ENCODE measurements at regions not wholly inside any gene's neighbourhood (a gene's known extent, or its start where the extent isn't known, plus 50 kb on each side); places are given as distances from the start of the nearest gene placed in this dataset.
"Not testable (repeated sequence)": the region's sequence is repeated elsewhere in the genome, so short reads cannot be mapped to it uniquely, and the experiment has no call there.

DNA sequence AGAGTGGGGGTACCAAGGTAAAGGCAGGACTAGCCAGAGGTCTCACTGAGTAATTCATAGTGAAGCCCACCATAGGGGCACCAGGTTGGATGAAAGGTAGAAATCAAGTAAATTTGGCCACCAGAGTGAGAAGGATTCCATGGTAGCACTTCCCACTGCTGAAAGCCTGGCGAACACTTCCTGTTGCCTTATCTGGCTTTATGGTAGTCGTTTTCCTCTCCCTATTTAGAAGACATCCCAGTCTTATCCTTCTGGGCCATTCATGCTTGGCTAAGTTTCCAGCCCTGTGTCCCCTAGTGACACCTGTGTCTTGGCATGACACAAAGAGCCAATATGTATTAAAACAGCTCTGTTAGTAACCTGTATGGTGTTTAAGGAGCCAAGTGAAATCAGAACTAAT, 74.3 kb upstream of the SIPA1L2 start:
- ATAC-seq (no peak), DNase-seq (no peak)
- Mint-ChIP-seq H3K4me3 (no peak overlapping the region), H3K36me3 (ENCODE audit: low read depth) (no peaks in the 10 kb centered on the region), H3K4me1 (peaks cover 8% of the 10 kb centered on the region), H3K9me3 (peaks cover 4% of the 10 kb centered on the region), H3K27me3 (peaks cover 3% of the 10 kb centered on the region), H3K27ac (no peak overlapping the region)

DNA sequence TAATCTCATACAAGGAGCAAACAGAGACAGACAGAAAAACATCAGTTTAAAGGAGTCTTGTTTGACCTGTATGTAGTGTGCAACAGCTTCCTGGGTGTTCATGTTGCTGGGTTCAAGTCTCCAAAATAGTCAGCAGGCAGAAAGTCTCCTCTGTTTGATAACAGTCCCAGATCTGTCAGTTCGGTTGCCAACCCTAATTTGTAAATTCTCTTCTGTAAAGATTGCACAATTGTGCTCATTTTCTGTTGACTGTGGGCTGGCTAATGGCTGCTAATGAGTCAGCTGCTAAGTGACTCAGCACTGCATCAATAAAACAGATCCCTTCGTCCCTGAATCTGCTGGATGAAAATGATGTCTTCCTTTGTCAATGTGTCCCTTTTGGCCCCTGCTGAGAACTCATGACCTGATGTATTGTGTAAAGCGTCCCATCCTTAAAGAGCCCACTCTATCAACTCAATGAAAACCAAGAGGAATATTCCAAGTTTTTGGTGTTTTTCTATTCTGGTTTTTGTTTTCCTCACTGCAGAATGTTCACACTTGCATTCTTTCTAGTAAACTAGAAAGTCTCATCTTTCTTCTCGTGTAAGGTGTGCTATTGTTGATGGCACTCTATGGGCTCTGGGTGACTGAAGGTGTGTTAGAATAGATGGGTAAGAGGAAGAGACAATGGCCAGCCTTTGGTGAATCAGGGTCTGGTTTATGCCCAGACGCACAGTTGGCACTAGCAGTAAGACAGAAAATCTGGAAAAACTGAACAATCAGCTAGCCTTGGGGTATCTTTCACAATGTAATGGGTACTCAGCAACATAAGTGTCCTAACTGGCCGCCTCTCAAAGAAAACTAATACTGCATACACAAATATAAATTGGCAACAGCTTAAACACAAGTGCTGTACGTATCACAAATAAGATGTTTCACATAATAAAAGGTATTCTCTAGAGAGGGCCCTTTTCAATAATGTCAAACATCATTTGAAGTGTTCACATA, 75.1 kb upstream of the SIPA1L2 start:
- H3K4me3 Mint-ChIP-seq, result no peak overlapping the region
- no peak for ATAC-seq
- H3K27me3 Mint-ChIP-seq, result peaks cover 3% of the 10 kb centered on the region
- DNase-seq, result no peak
- peaks cover 4% of the 10 kb centered on the region for H3K9me3 Mint-ChIP-seq
- peaks cover 8% of the 10 kb centered on the region for H3K4me1 Mint-ChIP-seq
- H3K36me3 Mint-ChIP-seq (ENCODE audit: low read depth), result no peaks in the 10 kb centered on the region
- H3K27ac Mint-ChIP-seq, result no peak overlapping the region

DNA sequence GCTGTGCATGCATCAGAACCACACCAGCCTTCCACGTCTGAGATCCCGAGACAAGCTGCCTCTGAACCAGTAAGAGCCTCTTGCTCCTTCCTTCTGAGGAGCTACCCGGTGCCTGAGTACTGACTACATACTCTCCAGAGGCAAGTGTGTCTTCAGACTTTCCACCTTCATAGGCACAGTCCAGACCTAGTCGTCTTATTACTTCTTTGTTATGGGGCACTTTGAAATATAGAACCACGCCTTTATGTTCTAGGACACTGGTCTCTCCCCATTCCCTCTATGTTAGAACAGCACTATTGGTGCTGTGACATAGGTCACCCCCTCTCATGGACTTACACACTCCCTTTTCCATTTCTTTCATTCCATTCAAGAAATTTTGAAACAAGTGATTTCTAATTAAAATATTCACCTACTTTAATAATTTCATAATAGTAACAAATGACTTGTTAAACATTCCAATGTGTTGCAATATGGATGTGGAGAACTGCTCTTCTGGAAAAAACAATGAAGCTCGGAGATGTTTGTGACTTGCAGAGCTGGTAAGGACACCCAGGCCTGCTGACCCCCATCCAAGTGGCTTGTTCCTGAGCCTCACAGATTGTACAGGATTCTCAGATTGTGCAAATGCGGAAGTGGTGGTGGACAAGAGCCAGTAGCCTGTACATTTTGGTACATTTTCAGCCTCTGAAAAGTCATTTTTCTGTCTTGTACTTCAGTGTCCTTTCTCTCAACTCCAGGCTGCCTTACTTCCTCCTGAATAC, 76.1 kb upstream of the SIPA1L2 start:
- Mint-ChIP-seq H3K27me3 (peaks cover 3% of the 10 kb centered on the region), H3K36me3 (ENCODE audit: low read depth) (no peaks in the 10 kb centered on the region), H3K27ac (no peak overlapping the region), H3K4me1 (peaks cover 8% of the 10 kb centered on the region), H3K4me3 (no peak overlapping the region), H3K9me3 (peaks cover 4% of the 10 kb centered on the region)
- DNase-seq (no peak), ATAC-seq (no peak)

DNA sequence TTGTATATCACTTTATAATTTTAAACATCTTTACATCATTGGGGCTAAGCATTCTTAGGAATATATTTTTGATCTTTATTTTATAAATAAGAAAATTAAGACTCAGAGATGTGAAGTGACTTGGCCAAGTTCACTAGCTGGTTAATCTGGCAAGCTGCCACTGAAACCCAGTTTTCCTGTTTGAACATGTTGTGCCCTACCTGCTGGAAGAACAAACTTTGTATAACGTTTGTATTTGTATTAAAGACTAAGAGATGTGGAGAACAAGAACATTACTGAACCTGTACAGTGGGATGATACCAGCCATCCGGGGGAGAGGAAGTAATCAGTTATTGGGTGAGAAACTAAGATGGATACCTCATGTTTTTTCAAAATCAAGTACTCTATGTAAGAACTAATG, 77.2 kb upstream of the SIPA1L2 start:
- ATAC-seq, result no peak
- Mint-ChIP-seq H3K27ac (no peak overlapping the region), H3K4me1 (peaks cover 8% of the 10 kb centered on the region), H3K36me3 (ENCODE audit: low read depth) (no peaks in the 10 kb centered on the region), H3K4me3 (no peak overlapping the region), H3K27me3 (no peaks in the 10 kb centered on the region), H3K9me3 (no peaks in the 10 kb centered on the region)
- no peak for DNase-seq

DNA sequence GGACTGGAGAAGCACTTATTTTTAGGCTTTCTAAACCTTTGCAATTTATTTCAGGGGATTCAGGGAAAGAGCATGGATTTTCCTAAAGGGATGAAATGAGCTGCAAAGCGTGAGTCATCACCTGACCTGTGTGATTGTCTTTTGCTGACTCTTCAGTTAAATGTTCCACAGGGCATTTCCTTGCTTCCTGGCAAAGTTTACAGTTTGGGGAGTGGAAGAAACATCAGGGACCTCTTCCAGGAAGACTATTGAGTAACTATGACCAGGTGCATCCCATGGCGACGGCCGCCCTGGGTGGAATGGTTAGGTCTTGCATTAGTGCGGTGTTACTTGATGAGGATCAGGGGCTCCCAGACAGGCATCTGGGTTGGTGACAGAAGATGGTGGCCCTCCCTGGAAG, 79.5 kb upstream of the SIPA1L2 start:
- ATAC-seq, result no peak
- Mint-ChIP-seq H3K4me1 (peaks cover 7% of the 10 kb centered on the region), H3K27ac (no peak overlapping the region), H3K36me3 (ENCODE audit: low read depth) (no peaks in the 10 kb centered on the region), H3K9me3 (peaks cover 6% of the 10 kb centered on the region), H3K27me3 (no peaks in the 10 kb centered on the region), H3K4me3 (no peak overlapping the region)
- no peak for DNase-seq

DNA sequence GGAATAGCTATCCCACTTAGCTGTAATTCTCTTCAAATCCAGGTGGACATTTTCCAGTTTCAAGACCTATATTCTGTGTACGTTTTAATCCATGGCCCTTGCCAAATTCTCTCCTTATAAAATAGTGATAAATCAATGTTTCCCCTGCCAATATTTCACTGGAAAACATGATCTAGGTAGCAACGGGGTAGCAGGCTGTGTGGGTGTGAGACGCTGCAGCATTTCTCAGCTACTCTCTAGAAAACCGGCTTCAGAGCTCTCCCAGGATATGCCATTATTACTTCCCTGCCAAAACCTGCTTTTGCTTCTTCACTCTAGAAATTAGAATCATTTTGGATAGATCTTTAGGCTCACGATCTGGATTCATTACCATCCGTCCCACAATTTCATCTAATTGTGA, 82.1 kb upstream of the SIPA1L2 start:
- Mint-ChIP-seq H3K4me3 (no peak overlapping the region), H3K27ac (no peak overlapping the region), H3K27me3 (no peaks in the 10 kb centered on the region), H3K36me3 (ENCODE audit: low read depth) (no peaks in the 10 kb centered on the region), H3K9me3 (peaks cover 8% of the 10 kb centered on the region), H3K4me1 (no peaks in the 10 kb centered on the region)
- no peak for DNase-seq
- ATAC-seq, result no peak

DNA sequence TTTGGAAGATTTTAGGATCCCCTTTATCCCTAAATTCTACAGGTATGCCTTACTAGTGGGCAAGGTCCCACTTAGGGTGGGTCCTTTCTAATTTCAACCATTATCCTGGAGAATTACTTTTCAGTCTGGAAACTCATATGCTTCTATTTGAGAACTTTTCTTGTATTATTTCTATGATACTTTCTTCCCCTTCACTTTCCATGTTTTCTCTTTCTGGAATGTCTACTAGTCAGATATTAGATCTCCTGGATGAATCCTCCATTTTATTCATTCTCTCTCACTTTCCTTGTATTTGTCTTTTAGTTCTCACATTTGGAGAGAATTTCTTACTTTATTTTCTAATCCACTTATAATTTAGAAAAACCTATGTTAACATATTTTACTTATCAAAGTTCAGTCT, 83.9 kb upstream of the SIPA1L2 start:
- no peaks in the 10 kb centered on the region for H3K36me3 Mint-ChIP-seq (ENCODE audit: low read depth)
- peaks cover 20% of the 10 kb centered on the region for H3K9me3 Mint-ChIP-seq
- DNase-seq (no peak), ATAC-seq (no peak)
- peaks cover 1% of the 10 kb centered on the region for H3K4me1 Mint-ChIP-seq
- H3K27ac Mint-ChIP-seq, result no peak overlapping the region
- H3K27me3 Mint-ChIP-seq, result no peaks in the 10 kb centered on the region
- H3K4me3 Mint-ChIP-seq, result no peak overlapping the region

DNA sequence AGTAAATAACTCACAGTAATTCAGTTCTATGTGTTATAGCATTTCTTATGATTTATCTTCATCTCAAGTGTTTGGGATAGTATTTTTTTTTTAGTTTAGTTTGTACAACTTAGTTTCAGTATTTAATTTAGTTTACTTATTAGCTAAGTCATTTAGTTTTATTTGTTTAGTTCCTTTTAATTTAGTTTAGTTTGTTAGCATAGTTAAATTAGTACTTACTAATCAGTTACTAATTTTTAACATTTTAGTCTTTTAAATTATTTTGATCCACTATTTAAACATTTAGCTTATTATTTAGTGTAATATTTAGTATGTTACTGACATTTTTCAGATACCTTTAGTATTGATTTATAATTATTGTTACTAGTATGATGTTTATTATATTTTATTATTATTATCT, 85.2 kb upstream of the SIPA1L2 start:
- ATAC-seq, result no peak
- Mint-ChIP-seq H3K36me3 (ENCODE audit: low read depth) (peaks cover under 1% of the 10 kb centered on the region), H3K4me1 (peaks cover 3% of the 10 kb centered on the region), H3K9me3 (peaks cover 27% of the 10 kb centered on the region), H3K27ac (no peak overlapping the region), H3K4me3 (no peak overlapping the region), H3K27me3 (peaks cover 2% of the 10 kb centered on the region)
- no peak for DNase-seq

DNA sequence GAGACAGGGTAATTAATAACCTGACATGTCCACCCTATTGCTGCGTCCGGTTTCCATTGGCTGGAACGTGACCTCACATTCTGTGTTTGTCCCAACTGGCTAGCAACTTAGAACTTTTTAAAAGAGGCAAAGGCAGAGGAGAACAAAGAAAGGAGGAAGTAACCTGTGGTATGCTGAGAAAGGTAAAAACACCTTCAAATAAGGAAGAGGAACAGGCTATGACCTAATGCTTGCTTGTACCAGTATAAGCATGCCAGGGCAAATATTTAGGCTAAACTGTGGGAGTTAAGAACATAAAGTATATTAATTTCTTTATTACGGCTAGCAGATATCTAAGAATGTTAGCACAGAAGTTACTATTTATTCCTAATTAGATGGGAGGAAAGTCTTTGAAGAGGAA, 87.3 kb upstream of the MAP10 start:
- H3K36me3 Mint-ChIP-seq (ENCODE audit: low read depth); H3K4me3 Mint-ChIP-seq; H3K27me3 Mint-ChIP-seq; H3K27ac Mint-ChIP-seq; ATAC-seq; DNase-seq; H3K4me1 Mint-ChIP-seq: not testable (repeated sequence)
- peaks cover 29% of the 10 kb centered on the region for H3K9me3 Mint-ChIP-seq

DNA sequence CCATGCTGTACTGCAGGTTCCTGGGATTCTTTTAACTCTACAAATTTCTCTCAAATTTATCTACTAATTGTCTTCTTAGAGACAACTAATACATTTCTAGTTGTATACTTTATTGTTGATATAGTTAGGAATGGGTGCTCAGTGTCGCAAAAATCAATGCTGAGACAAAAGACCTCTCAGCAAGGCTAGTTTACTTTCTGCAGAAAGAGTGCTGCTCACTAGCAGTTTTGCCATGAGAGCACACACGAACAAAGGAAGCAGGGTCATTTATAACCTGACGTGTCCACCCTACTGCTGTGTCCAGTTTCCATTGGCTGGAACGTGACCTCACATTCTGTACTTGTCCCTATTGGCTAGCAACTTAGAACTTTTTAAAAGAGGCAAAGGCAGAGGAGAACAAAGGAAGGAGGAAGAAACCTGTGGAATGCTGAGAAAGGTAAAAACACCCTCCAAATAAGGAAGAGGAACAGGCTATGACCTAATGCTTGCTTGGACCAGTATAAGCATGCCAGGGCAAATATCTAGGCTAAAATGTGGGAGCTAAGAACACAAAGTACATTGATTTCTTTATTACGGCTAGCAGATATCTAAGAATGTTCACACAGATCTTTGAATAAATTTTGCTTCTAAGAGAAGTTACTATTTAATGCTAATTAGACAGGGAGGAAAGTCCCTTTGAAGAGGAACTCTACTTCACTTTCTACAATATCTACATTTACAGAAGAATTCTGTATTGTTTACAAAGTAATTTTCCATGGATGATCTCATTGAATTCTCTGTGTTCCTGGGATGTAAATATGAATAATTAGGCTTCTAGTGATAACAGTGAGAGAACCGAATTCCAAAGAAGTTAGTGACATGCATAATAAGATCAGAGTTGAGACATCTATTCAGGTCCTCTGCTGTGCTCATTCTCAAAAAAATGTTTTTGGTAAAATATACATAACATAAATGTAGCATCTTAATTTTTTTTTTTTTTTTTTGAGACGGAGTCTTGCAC, 86.0 kb upstream of the MAP10 start:
- peaks cover 4% of the 10 kb centered on the region for H3K4me1 Mint-ChIP-seq
- peaks cover 2% of the 10 kb centered on the region for H3K36me3 Mint-ChIP-seq (ENCODE audit: low read depth)
- H3K4me3 Mint-ChIP-seq, result no peak overlapping the region
- peaks cover 23% of the 10 kb centered on the region for H3K9me3 Mint-ChIP-seq
- no peak for DNase-seq
- no peak for ATAC-seq
- peaks cover 4% of the 10 kb centered on the region for H3K27me3 Mint-ChIP-seq
- no peak overlapping the region for H3K27ac Mint-ChIP-seq

DNA sequence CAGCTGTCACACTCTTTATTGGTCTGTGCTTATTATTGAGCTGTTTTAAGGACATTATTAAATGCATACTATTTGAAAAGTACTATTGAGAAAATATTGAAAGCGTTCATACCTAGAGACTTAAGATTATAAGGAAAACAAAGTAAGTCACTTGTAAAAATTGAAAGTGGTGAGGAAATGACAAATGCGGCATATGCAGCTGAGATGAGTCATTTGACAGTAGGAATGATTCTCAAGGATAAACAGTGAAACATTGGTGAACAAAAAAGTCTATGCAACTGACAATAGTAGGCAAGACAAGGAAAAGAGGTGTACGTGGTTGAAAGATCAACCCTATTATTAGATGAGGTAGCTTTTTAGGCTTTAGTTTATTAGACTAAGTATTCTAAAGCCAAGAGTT, 82.6 kb upstream of the MAP10 start:
- Mint-ChIP-seq H3K4me3 (no peak overlapping the region), H3K9me3 (peaks cover 14% of the 10 kb centered on the region), H3K4me1 (peaks cover 15% of the 10 kb centered on the region), H3K27me3 (peaks cover 9% of the 10 kb centered on the region), H3K36me3 (ENCODE audit: low read depth) (peaks cover 2% of the 10 kb centered on the region), H3K27ac (no peak overlapping the region)
- ATAC-seq, result no peak
- DNase-seq, result no peak

DNA sequence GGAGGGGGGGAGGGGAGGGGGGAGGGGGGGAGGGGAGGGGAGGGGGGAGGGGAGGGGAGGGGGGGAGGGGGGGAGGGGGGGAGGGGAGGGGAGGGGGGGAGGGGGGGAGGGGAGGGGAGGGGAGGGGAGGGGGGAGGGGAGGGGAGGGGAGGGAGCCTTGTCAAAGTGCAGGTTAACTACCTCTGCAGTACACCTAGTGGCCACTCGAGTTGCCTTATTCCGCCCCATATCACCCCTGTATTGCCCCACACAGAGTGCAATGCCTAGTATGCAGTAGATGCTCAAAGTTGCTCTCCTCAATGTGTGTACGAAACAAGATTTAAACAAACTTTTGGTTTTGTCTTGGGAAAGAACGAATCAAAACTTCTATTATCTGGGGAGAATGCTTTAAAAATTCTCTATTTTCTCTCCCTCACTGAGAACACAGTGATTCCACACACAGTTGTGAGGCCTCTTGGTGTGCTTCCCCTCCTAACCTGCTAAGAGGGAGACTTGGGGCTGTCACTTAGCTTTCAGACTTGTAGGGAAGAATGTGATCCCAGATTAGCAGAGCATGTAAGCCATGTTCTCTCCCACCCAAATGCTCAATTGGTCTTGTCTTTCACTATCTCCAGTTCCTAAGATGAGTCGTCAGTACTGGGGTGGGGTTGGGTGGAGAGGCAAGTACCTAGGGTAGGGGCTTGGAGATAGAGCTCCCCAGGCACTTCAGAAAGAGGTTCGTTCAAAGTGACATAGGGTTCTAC, 79.7 kb upstream of the MAP10 start:
- DNase-seq, result no peak
- Mint-ChIP-seq H3K9me3 (no peaks in the 10 kb centered on the region), H3K4me3 (no peak overlapping the region)

DNA sequence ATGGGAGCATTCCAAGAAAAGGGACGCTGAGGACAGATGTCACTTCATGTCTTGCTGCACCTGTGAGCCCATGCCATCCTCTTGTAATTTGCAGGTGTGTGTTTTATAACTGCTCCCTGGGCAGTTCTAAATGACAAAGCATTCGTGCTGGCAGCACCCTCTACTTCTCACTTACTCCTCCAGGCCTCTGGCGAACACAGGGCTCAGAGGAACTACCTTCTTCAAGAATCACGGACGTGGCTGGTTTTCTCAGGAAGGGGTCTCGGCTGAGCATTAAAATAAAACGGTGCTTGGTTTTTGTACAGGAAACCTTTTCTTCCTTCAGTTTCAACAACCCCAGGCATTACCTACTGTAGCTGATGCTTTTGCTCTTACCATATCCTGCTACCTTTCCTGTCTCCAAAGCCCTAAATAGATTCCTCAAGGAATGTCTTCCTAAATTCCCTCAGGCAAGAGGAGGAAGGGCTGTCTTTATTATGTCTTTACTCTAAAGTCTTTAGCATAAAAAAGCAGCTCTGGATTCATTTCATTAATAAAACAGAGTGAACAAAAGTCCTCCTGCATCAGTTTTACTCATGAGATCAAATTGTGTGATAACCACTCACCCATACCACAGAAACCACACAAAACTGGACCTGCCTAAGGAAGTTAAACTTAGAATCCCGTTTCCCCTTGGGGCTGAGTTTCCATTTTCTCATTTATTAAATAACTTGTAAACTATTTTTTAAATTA, 79.0 kb upstream of the MAP10 start:
- peaks cover 11% of the 10 kb centered on the region for H3K4me1 Mint-ChIP-seq
- no peak overlapping the region for H3K4me3 Mint-ChIP-seq
- ATAC-seq, result no peak

More for the DNA sequence above, 79.7 kb upstream of the MAP10 start:
- Mint-ChIP-seq H3K27ac (no peak overlapping the region), H3K36me3 (ENCODE audit: low read depth) (no peaks in the 10 kb centered on the region), H3K4me1 (peaks cover 11% of the 10 kb centered on the region), H3K27me3 (peaks cover 4% of the 10 kb centered on the region)
- no peak for ATAC-seq

More for the DNA sequence above, 79.0 kb upstream of the MAP10 start:
- Mint-ChIP-seq H3K9me3 (no peaks in the 10 kb centered on the region), H3K27ac (no peak overlapping the region), H3K27me3 (peaks cover 4% of the 10 kb centered on the region), H3K36me3 (ENCODE audit: low read depth) (no peaks in the 10 kb centered on the region)
- no peak for DNase-seq
